Mammary epithelial cell (primary cell): ENCODE measurements at regions not wholly inside any gene's neighbourhood (a gene's known extent, or its start where the extent isn't known, plus 50 kb on each side); places are given as distances from the start of the nearest gene placed in this dataset.

Experiments used
- EZH2 ChIP-seq: IDR thresholded peaks from 2 replicates; pipeline ENCODE4 v1.6.1; 2012; ENCODE audit warnings: low read length, inconsistent platforms, borderline replicate concordance
- TF ChIP-seq, protein P1 (sequence below), 2 donors: IDR thresholded peaks in 1 of 2; conservative IDR thresholded peaks in 1 of 2; 2 replicates each; pipeline ENCODE4 v1.5.1; 2011 to 2012; ENCODE audit warnings: inconsistent platforms in 2 of 2, low read length in 2 of 2, mild to moderate bottlenecking in 2 of 2, control low read depth in 1 of 2, low read depth in 1 of 2; ENCODE audit not compliant: insufficient read depth in 1 of 2; ENCODE audit errors: extremely low read depth in 1 of 2

DNA sequence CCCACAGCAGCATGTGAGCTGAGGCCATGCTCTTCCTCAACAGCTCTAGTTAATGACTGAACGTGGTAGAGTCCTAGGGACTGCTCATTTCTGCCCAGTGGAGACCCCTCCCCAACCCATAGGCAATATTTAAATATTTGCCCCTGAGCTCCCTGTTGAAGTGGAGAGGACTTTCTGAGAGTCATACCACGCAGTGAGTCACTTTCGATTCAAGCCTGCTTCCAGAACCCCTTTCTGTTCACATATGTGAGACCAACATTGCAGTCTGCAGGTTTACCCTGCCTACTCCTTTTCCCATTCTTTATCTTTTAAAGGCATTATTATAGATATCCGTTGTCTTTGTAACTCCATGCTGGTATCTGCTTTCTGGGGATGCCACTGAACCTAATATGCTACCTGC is 946.3 kb downstream of the JRKL start:
- TF ChIP-seq, protein P1, sequence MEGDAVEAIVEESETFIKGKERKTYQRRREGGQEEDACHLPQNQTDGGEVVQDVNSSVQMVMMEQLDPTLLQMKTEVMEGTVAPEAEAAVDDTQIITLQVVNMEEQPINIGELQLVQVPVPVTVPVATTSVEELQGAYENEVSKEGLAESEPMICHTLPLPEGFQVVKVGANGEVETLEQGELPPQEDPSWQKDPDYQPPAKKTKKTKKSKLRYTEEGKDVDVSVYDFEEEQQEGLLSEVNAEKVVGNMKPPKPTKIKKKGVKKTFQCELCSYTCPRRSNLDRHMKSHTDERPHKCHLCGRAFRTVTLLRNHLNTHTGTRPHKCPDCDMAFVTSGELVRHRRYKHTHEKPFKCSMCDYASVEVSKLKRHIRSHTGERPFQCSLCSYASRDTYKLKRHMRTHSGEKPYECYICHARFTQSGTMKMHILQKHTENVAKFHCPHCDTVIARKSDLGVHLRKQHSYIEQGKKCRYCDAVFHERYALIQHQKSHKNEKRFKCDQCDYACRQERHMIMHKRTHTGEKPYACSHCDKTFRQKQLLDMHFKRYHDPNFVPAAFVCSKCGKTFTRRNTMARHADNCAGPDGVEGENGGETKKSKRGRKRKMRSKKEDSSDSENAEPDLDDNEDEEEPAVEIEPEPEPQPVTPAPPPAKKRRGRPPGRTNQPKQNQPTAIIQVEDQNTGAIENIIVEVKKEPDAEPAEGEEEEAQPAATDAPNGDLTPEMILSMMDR (conservative IDR thresholded peaks at IDR 0.05 in 1 of 2, IDR thresholded peaks at IDR 0.05 in 1 of 2; ENCODE audit: extremely low read depth in 1 of 2, insufficient read depth in 1 of 2, low read depth in 1 of 2, low read length in 2 of 2) = no peak
- no peak for TF ChIP-seq EZH2
